GM19455 (cell line): ENCODE measurements at regions not wholly inside any gene's neighbourhood (a gene's known extent, or its start where the extent isn't known, plus 50 kb on each side); places are given as distances from the start of the nearest gene placed in this dataset.

ENCODE experiments used
- ATAC-seq: cut with Tn5 transposase; IDR thresholded peaks from one replicate; pipeline ENCODE4 v1.9.1; 2021; ENCODE audit not compliant: unreplicated experiment

- ATAC-seq, result no peak
Measured at GRCh38 chr3:168895419-168895818, 768.1 kb downstream of the MECOM start.

- ATAC-seq, result no peak
Measured at GRCh38 chr3:168894214-168894613, 769.3 kb downstream of the MECOM start.

- ATAC-seq, result no peak
Measured at GRCh38 chr3:168889666-168890065, 773.8 kb downstream of the MECOM start.

- no peak for ATAC-seq
Measured at GRCh38 chr3:168888781-168889180, 774.7 kb downstream of the MECOM start.

- no peak for ATAC-seq
Measured at GRCh38 chr3:168885028-168885427, 778.5 kb downstream of the MECOM start.

- no peak for ATAC-seq
Measured at GRCh38 chr3:168884353-168884903, 779.1 kb downstream of the MECOM start.

- ATAC-seq, result no peak
Measured at GRCh38 chr3:168883145-168883544, 780.4 kb downstream of the MECOM start.

GRCh38 chr3:168881804-168882203, 781.7 kb downstream of the MECOM start:
- ATAC-seq, result no peak

- no peak for ATAC-seq
Measured at GRCh38 chr3:168878655-168879054, 782.9 kb upstream of the GOLIM4 start.

GRCh38 chr3:168877899-168878298, 782.2 kb upstream of the GOLIM4 start:
- ATAC-seq, result no peak

GRCh38 chr3:168876346-168877035, 780.8 kb upstream of the GOLIM4 start:
- ATAC-seq, result no peak

GRCh38 chr3:168872826-168873225, 777.1 kb upstream of the GOLIM4 start:
- no peak for ATAC-seq

GRCh38 chr3:168870892-168871291, 775.2 kb upstream of the GOLIM4 start:
- ATAC-seq, result no peak

- no peak for ATAC-seq
Measured at GRCh38 chr3:168865022-168865551, 769.4 kb upstream of the GOLIM4 start.

GRCh38 chr3:168864107-168865021, 768.6 kb upstream of the GOLIM4 start:
- no peak for ATAC-seq

GRCh38 chr3:168863561-168863960, 767.8 kb upstream of the GOLIM4 start:
- no peak for ATAC-seq

- no peak for ATAC-seq
Measured at GRCh38 chr3:168862466-168862865, 766.7 kb upstream of the GOLIM4 start.

- ATAC-seq, result no peak
Measured at GRCh38 chr3:168860592-168860991, 764.9 kb upstream of the GOLIM4 start.

GRCh38 chr3:168860028-168860427, 764.3 kb upstream of the GOLIM4 start:
- ATAC-seq, result no peak

- ATAC-seq, result no peak
Measured at GRCh38 chr3:168859574-168859973, 763.9 kb upstream of the GOLIM4 start.

- ATAC-seq, result no peak
Measured at GRCh38 chr3:168859143-168859542, 763.4 kb upstream of the GOLIM4 start.

GRCh38 chr3:168858327-168858726, 762.6 kb upstream of the GOLIM4 start:
- no peak for ATAC-seq
